HG03196 (cell line): ENCODE measurements at regions not wholly inside any gene's neighbourhood (a gene's known extent, or its start where the extent isn't known, plus 50 kb on each side); places are given as distances from the start of the nearest gene placed in this dataset.
"Not testable (repeated sequence)": the region's sequence is repeated elsewhere in the genome, so short reads cannot be mapped to it uniquely, and the experiment has no call there.

Experiments
- ATAC-seq: cut with Tn5 transposase; IDR thresholded peaks from one replicate; pipeline ENCODE4 v1.9.1; 2021; ENCODE audit not compliant: unreplicated experiment

- no peak for ATAC-seq
Observed at GRCh38 chr5:92748072-92748676, 832.8 kb downstream of the NR2F1-AS1 start.

- ATAC-seq = no peak
Observed at GRCh38 chr5:92741906-92742305, 839.1 kb downstream of the NR2F1-AS1 start.

GRCh38 chr5:92734211-92734940 lies 846.6 kb downstream of the NR2F1-AS1 start:
- no peak for ATAC-seq

GRCh38 chr5:92730486-92730885 lies 850.5 kb downstream of the NR2F1-AS1 start:
- ATAC-seq = no peak

- no peak for ATAC-seq
Observed at GRCh38 chr5:92729088-92729487, 851.9 kb downstream of the NR2F1-AS1 start.

- ATAC-seq = no peak
Observed at GRCh38 chr5:92715946-92716520, 865.0 kb downstream of the NR2F1-AS1 start.

GRCh38 chr5:92713826-92714225 lies 867.2 kb downstream of the NR2F1-AS1 start:
- no peak for ATAC-seq

- ATAC-seq = no peak
Observed at GRCh38 chr5:92713335-92713743, 867.7 kb downstream of the NR2F1-AS1 start.

- ATAC-seq = no peak
Observed at GRCh38 chr5:92711956-92712355, 869.1 kb downstream of the NR2F1-AS1 start.

GRCh38 chr5:92704590-92704989 lies 876.4 kb downstream of the NR2F1-AS1 start:
- ATAC-seq = no peak

GRCh38 chr5:92703976-92704375 lies 877.0 kb downstream of the NR2F1-AS1 start:
- ATAC-seq = no peak

- no peak for ATAC-seq
Observed at GRCh38 chr5:92695123-92696003, 885.7 kb downstream of the NR2F1-AS1 start.

GRCh38 chr5:92694067-92694466 lies 887.0 kb downstream of the NR2F1-AS1 start:
- ATAC-seq = no peak

- not testable (repeated sequence) for ATAC-seq
Observed at GRCh38 chr5:92691955-92692354, 889.1 kb downstream of the NR2F1-AS1 start.

- no peak for ATAC-seq
Observed at GRCh38 chr5:92687821-92688722, 892.9 kb downstream of the NR2F1-AS1 start.

GRCh38 chr5:92678640-92679039 lies 902.4 kb downstream of the NR2F1-AS1 start:
- no peak for ATAC-seq

- no peak for ATAC-seq
Observed at GRCh38 chr5:92676215-92677165, 904.5 kb downstream of the NR2F1-AS1 start.

- ATAC-seq = no peak
Observed at GRCh38 chr5:92674321-92674720, 906.7 kb downstream of the NR2F1-AS1 start.

GRCh38 chr5:92665506-92665905 lies 915.5 kb downstream of the NR2F1-AS1 start:
- ATAC-seq = no peak
